ENCODE measurements at regions not wholly inside any gene's neighbourhood (a gene's known extent, or its start where the extent isn't known, plus 50 kb on each side); places are given as distances from the start of the nearest gene placed in this dataset.

DNA sequence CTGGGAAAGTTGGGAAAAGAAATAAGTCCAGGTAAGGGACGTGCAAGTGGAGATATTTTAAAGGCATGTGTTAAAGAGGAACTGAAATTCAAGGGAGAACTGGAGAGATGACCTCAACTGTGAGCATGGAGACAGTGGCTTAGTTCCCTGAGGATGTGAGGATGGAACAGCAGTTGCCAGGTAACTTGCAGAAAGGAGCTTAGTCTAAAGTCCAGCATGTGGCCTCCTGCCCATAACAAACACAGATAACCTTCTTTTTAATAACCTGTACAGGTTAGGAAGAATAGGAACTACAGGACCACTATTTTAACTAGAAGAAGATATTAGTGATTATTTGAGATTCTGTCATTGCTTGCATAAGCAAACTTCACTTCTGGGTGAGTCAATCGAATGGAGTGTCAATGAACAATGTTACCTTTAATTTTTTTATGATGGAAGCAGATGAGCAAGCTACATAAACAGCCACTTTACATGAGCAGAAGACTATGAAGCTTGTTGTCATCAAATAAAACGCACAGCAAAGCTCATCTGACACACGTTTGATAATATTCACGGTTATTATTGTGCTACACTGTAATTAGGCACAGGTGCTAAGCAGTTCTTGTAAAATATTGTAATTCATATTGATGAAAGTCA lies 291.7 kb upstream of the DDHD1 start:
- H3K4me3 ChIP-seq (replicated peaks in 1 of 2; ENCODE audit: low read depth in 2 of 2, low read length in 2 of 2) = no peak overlapping the region
- no peak for DNase-seq (ENCODE audit: low read depth in 2 of 2)
- TF ChIP-seq, protein P1, sequence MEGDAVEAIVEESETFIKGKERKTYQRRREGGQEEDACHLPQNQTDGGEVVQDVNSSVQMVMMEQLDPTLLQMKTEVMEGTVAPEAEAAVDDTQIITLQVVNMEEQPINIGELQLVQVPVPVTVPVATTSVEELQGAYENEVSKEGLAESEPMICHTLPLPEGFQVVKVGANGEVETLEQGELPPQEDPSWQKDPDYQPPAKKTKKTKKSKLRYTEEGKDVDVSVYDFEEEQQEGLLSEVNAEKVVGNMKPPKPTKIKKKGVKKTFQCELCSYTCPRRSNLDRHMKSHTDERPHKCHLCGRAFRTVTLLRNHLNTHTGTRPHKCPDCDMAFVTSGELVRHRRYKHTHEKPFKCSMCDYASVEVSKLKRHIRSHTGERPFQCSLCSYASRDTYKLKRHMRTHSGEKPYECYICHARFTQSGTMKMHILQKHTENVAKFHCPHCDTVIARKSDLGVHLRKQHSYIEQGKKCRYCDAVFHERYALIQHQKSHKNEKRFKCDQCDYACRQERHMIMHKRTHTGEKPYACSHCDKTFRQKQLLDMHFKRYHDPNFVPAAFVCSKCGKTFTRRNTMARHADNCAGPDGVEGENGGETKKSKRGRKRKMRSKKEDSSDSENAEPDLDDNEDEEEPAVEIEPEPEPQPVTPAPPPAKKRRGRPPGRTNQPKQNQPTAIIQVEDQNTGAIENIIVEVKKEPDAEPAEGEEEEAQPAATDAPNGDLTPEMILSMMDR (IDR thresholded peaks at IDR 0.05; ENCODE audit: low read depth, low read length) = no peak

DNA sequence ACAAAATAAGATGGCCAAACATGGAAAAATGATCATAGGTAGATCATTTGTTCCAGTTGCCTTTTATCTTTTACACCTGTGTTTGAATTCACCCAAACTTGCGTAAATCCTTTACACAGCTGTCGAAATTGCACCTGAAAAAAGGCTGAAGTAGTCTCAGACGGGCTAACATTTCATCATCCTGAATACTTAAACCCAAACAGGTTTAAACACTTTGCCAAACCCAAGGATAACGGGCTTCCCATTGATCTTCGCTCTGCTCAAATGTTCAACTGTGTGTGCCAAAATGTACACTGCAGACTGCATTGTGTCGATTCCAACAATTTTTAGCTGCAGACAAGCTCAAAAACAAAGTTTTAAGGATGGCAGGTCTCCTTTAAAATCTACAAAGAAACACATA lies 288.7 kb upstream of the DDHD1 start:
- no peak overlapping the region for H3K4me3 ChIP-seq (replicated peaks in 1 of 2; ENCODE audit: low read depth in 2 of 2, low read length in 2 of 2)
- DNase-seq (ENCODE audit: low read depth in 2 of 2) = no peak
- TF ChIP-seq, protein P1 (IDR thresholded peaks at IDR 0.05; ENCODE audit: low read depth, low read length) = no peak

DNA sequence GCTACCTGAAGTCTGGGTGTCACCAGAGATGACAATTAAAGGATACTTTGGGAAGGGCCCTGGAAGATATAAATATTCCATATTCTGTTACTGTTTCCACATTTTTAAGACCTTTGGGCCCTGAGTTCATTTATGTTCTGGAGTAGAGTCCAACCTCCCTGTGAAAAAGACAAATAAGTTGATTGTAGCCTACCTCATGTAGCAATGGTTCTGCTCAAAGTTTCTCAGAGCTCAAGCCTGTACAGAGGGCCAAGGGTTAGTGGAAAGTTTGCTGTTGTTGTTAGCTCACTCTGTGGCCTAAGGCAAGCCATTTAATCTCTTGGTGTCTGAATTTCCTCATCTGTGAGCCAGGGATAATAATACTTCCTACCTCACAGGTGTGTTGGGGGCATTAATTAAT lies 284.7 kb upstream of the DDHD1 start:
- TF ChIP-seq, protein P1 (IDR thresholded peaks at IDR 0.05; ENCODE audit: low read depth, low read length) = no peak
- DNase-seq (ENCODE audit: low read depth in 2 of 2) = no peak
- H3K4me3 ChIP-seq (replicated peaks in 1 of 2; ENCODE audit: low read depth in 2 of 2, low read length in 2 of 2) = no peak overlapping the region

DNA sequence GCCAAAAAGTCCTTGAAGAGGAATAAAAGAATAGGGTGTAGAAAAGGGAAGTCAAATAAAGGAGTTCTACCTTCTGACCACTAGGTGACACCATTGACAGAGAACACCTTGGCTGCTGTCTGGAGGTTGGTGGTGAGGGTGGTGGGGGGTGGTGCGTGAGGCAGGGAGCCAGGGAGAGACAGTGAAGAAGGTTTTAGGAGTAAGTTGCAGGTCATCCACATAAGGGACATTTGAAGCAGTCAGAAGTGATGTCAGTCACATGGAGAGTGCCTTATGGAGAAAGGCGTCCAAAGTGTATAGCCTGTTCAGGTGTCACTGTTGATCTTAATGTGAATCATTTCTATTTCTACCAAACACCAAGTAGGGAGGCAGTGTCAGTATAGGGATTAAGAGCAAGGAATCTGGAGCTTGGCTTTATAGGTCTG lies 279.3 kb upstream of the DDHD1 start:
- TF ChIP-seq, protein P1 (IDR thresholded peaks at IDR 0.05; ENCODE audit: low read depth, low read length) = peak; percentile 66
- peak; percentile 51 to 56 for DNase-seq (ENCODE audit: low read depth in 2 of 2)
- H3K4me3 ChIP-seq (replicated peaks in 1 of 2; ENCODE audit: low read depth in 2 of 2, low read length in 2 of 2) = no peak overlapping the region

DNA sequence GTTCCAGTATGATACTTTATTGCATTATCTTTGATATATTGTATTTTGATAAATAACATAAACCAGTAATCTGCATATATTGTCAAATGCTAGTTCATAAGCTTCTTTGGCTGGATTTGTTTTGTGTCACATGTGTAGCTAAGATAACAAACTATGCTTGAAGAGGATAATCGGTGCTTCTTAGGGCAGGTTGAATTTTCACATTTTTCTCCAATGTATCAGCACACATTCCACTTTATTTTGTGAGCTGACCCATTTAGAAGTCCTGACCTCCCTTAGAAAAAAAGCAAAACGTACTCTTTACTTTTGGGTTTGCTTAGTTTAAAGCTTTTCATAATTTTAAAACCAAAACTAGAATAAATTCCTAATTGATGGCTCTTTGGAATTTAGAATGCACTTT lies 277.7 kb upstream of the DDHD1 start:
- H3K4me3 ChIP-seq (replicated peaks in 1 of 2; ENCODE audit: low read depth in 2 of 2, low read length in 2 of 2) = no peak overlapping the region
- TF ChIP-seq, protein P1 (IDR thresholded peaks at IDR 0.05; ENCODE audit: low read depth, low read length) = no peak
- DNase-seq (ENCODE audit: low read depth in 2 of 2) = no peak

DNA sequence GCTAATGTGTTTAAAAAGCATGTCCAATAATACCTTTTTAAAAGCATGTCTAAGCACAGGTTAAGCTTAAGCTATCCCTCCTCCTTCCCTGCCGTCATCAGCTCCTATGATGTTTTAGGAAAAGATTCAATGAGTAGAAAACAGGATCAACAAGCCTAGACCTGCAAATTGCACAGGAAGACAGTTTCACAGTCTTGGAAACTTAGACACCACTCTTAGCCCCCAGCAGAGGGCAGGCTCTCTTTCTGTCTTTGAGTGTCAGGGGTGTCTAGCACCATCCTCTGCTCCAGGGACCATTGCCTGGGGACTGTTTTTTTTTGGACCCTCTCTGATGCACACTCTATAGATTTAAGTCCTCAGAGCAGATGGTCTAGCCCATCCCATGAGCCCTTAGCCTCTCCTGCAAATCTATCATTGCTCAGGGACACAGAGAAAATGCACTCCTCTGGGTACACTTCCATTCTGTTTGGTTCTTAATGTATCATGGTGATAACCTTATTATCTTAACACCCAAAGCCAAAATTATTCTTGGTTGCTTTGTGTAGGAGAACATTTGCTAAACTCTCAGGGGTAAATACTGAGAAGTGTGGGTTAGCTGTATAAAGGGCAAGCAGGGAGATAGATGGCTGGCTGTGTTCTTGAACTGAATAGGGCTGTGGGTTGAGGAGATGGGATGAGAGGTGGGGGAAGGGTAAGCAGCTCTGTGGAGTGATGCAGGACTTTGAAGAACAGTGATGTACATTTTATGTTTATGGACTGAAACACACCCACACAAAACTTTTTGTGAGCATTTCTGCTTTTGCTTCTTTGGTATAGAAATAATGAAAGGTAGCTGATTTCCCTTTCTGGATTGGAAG lies 259.9 kb upstream of the DDHD1 start:
- DNase-seq (ENCODE audit: low read depth in 2 of 2) = peak; percentile 15 to 32
- TF ChIP-seq, protein P1 (IDR thresholded peaks at IDR 0.05; ENCODE audit: low read depth, low read length) = peak; percentile 63
- no peak overlapping the region for H3K4me3 ChIP-seq (replicated peaks in 1 of 2; ENCODE audit: low read depth in 2 of 2, low read length in 2 of 2)
